Fibroblast of villous mesenchyme (primary cell): ENCODE measurements at regions not wholly inside any gene's neighbourhood (a gene's known extent, or its start where the extent isn't known, plus 50 kb on each side); places are given as distances from the start of the nearest gene placed in this dataset. TPM values are rescaled to one million over a fixed set of nuclear protein-coding genes. Genes with fewer than 3 reads are reported as not detected.

Source experiments
- DNase-seq: peaks from one replicate; pipeline ENCODE4 v3.0.0-alpha.2; 2010; ENCODE audit warnings: low read depth
- H3K4me3 ChIP-seq: 2 replicates; pipeline ENCODE4 v1.5.1; 2011; ENCODE audit warnings: low read depth, mild to moderate bottlenecking, low read length
- CTCF ChIP-seq: IDR thresholded peaks from 2 replicates; pipeline ENCODE4 v1.5.1; 2012; ENCODE audit warnings: low read depth, mild to moderate bottlenecking, low read length; ENCODE audit not compliant: insufficient read depth
- small RNA-seq: library from RNA; depleted of rRNA; stranded (forward); fragments of <200 nt; gene quantifications from one replicate; pipeline ENCODE3, GENCODE V24; 2012

GRCh38 chr12:74476234-74476633 lies 61.4 kb upstream of the ATXN7L3B start:
- no peak overlapping the region for H3K4me3 ChIP-seq

GRCh38 chr12:74481078-74481477 lies 56.6 kb upstream of the ATXN7L3B start:
- no peak for DNase-seq
- TF ChIP-seq CTCF = no peak
- no peak overlapping the region for H3K4me3 ChIP-seq

More at GRCh38 chr12:74476234-74476633, 61.4 kb upstream of the ATXN7L3B start:
- DNase-seq = no peak
- TF ChIP-seq CTCF = no peak

- TF ChIP-seq CTCF = no peak
Observed at GRCh38 chr12:74482115-74482514, 55.5 kb upstream of the ATXN7L3B start.

GRCh38 chr12:74483057-74483456 lies 54.6 kb upstream of the ATXN7L3B start:
- no peak overlapping the region for H3K4me3 ChIP-seq
- no peak for DNase-seq
- no peak for TF ChIP-seq CTCF

More at GRCh38 chr12:74482115-74482514, 55.5 kb upstream of the ATXN7L3B start:
- H3K4me3 ChIP-seq = no peak overlapping the region
- no peak for DNase-seq

Small RNA genes in the stretch of these regions (small RNA-seq; reads per million reads assigned to genes)
- not detected for gene AC090502.2
- not detected for gene RF00096
- not detected for gene RNU6-1012P
